ENCODE measurements at regions not wholly inside any gene's neighbourhood (a gene's known extent, or its start where the extent isn't known, plus 50 kb on each side); places are given as distances from the start of the nearest gene placed in this dataset.

DNA sequence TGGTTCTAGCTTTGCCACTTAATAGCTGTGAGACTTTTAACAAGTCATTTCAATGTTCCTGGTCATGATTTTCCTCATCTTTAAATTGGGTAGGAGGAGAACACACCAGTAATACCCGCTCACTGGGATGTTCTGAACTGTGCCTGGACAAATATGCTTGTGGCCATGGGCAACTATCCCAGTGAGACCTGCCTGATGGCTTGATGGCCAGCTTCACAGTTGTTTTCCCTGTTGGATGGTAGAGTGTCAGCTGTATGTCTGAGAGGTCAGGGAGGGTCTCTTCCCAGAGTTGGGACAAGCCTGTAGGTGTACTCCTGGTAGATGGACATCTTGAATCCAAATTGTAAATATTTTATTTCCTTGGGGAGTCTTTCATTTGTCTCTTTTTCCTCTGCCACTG is 92.5 kb upstream of the PFN2 start:
- Mint-ChIP-seq H3K27ac (no peak overlapping the region), H3K4me1 (no peaks in the 10 kb centered on the region), H3K4me3 (no peak overlapping the region), H3K9me3 (ENCODE audit: insufficient read depth) (no peaks in the 10 kb centered on the region), H3K27me3 (peaks cover 22% of the 10 kb centered on the region)
- ChIA-PET CTCF (no interaction called here), POLR2A (no interaction called here)
- H3K4me2 ChIP-seq (replicated peaks; ENCODE audit: low read depth, low read length, poor library complexity, severe bottlenecking): no peak overlapping the region
- no peaks in the 10 kb centered on the region for H3K79me2 ChIP-seq (ENCODE audit: control insufficient read depth, insufficient read depth, low read length)
- WGBS (ENCODE audit: insufficient coverage): 86% methylated on average over 1 of the region's 1 CpG
- no peak overlapping the region for H3K4me3 ChIP-seq (ENCODE audit: control extremely low read depth in 1 of 5, extremely low read depth in 1 of 5, insufficient read depth in 1 of 5, low read depth in 2 of 5, low read length in 4 of 5)
- no peaks in the 10 kb centered on the region for H3K4me1 ChIP-seq (ENCODE audit: control insufficient read depth in 2 of 2, insufficient read depth in 2 of 2, low read length in 2 of 2)
- peaks cover 0 to 1% (median 0%) of the 10 kb centered on the region in 3 donors for H3K9me3 ChIP-seq (ENCODE audit: control extremely low read depth in 1 of 3, control insufficient read depth in 2 of 3, insufficient read depth in 1 of 3, low read length in 2 of 3)
- H3K9ac ChIP-seq (ENCODE audit: low read length): no peak overlapping the region
- TF ChIP-seq, protein P1, sequence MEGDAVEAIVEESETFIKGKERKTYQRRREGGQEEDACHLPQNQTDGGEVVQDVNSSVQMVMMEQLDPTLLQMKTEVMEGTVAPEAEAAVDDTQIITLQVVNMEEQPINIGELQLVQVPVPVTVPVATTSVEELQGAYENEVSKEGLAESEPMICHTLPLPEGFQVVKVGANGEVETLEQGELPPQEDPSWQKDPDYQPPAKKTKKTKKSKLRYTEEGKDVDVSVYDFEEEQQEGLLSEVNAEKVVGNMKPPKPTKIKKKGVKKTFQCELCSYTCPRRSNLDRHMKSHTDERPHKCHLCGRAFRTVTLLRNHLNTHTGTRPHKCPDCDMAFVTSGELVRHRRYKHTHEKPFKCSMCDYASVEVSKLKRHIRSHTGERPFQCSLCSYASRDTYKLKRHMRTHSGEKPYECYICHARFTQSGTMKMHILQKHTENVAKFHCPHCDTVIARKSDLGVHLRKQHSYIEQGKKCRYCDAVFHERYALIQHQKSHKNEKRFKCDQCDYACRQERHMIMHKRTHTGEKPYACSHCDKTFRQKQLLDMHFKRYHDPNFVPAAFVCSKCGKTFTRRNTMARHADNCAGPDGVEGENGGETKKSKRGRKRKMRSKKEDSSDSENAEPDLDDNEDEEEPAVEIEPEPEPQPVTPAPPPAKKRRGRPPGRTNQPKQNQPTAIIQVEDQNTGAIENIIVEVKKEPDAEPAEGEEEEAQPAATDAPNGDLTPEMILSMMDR (IDR thresholded peaks at IDR 0.05): no peak
- no peak for TF ChIP-seq EZH2 (IDR thresholded peaks at IDR 0.05; ENCODE audit: borderline replicate concordance, insufficient read depth, low read depth, low read length, poor library complexity, severe bottlenecking)
- DNase-seq (no peak), ATAC-seq (ENCODE audit: low read depth) (no peak)
- H3K27ac ChIP-seq (ENCODE audit: low read length in 2 of 2): no peak overlapping the region
- H4K20me1 ChIP-seq (ENCODE audit: control insufficient read depth, insufficient read depth, low read length, poor library complexity, severe bottlenecking): no peaks in the 10 kb centered on the region
- no peaks in the 10 kb centered on the region for H3K36me3 ChIP-seq (replicated peaks in 1 of 2; ENCODE audit: control extremely low read depth in 1 of 2, control insufficient read depth in 1 of 2, extremely low read depth in 1 of 2, insufficient read depth in 2 of 2, low read length in 1 of 2)
- intact Hi-C loops (cut with micrococcal nuclease): no loop called here
- no peaks in the 10 kb centered on the region for H3K27me3 ChIP-seq (replicated peaks in 1 of 4; ENCODE audit: control extremely low read depth in 1 of 4, control insufficient read depth in 3 of 4, insufficient read depth in 4 of 4, low read length in 3 of 4)
- no peak overlapping the region for H2AFZ ChIP-seq (ENCODE audit: insufficient read depth, low read depth, low read length, poor library complexity, severe bottlenecking)

DNA sequence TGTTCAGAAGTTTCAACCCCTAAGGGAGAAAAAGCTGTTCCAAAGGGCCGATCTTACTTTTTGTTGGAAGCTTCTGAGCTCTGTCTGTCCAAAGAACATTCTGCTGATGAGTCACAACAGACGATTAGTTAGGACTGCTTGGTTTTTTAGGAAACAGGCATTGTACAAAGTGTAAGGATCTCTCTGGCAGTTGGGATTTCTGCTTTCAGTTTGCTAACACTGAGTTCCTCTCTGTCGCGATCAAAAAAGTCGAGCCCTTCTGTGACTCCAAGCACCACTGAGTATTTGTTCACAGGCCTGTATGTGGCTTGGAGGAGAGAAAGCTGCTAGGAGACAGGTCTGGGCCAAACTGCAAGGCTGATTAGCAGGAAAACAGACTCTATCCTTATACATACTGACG is 91.8 kb upstream of the PFN2 start:
- no peaks in the 10 kb centered on the region for H3K9me3 Mint-ChIP-seq (ENCODE audit: insufficient read depth)
- H3K4me1 Mint-ChIP-seq: no peaks in the 10 kb centered on the region
- ChIA-PET CTCF (no interaction called here), POLR2A (no interaction called here)
- Histone ChIP-seq H2AFZ (ENCODE audit: insufficient read depth, low read depth, low read length, poor library complexity, severe bottlenecking) (no peak overlapping the region), H3K4me3 (ENCODE audit: control extremely low read depth in 1 of 5, extremely low read depth in 1 of 5, insufficient read depth in 1 of 5, low read depth in 2 of 5, low read length in 4 of 5) (no peak overlapping the region), H3K27me3 (replicated peaks in 1 of 4; ENCODE audit: control extremely low read depth in 1 of 4, control insufficient read depth in 3 of 4, insufficient read depth in 4 of 4, low read length in 3 of 4) (no peaks in the 10 kb centered on the region), H3K4me2 (replicated peaks; ENCODE audit: low read depth, low read length, poor library complexity, severe bottlenecking) (no peak overlapping the region), H3K79me2 (ENCODE audit: control insufficient read depth, insufficient read depth, low read length) (no peaks in the 10 kb centered on the region), H4K20me1 (ENCODE audit: control insufficient read depth, insufficient read depth, low read length, poor library complexity, severe bottlenecking) (no peaks in the 10 kb centered on the region), H3K27ac (ENCODE audit: low read length in 2 of 2) (no peak overlapping the region), H3K9ac (ENCODE audit: low read length) (no peak overlapping the region), H3K36me3 (replicated peaks in 1 of 2; ENCODE audit: control extremely low read depth in 1 of 2, control insufficient read depth in 1 of 2, extremely low read depth in 1 of 2, insufficient read depth in 2 of 2, low read length in 1 of 2) (no peaks in the 10 kb centered on the region), H3K9me3 (ENCODE audit: control extremely low read depth in 1 of 3, control insufficient read depth in 2 of 3, insufficient read depth in 1 of 3, low read length in 2 of 3) (peaks cover 0 to 1% (median 0%) of the 10 kb centered on the region in 3 donors), H3K4me1 (ENCODE audit: control insufficient read depth in 2 of 2, insufficient read depth in 2 of 2, low read length in 2 of 2) (no peaks in the 10 kb centered on the region)
- intact Hi-C loops (cut with micrococcal nuclease): no loop called here
- no peak for ATAC-seq (ENCODE audit: low read depth)
- 80% methylated on average over 2 of the region's 6 CpGs for WGBS (ENCODE audit: insufficient coverage)
- peaks cover 16% of the 10 kb centered on the region for H3K27me3 Mint-ChIP-seq
- H3K27ac Mint-ChIP-seq: no peak overlapping the region
- DNase-seq: no peak
- TF ChIP-seq EZH2 (IDR thresholded peaks at IDR 0.05; ENCODE audit: borderline replicate concordance, insufficient read depth, low read depth, low read length, poor library complexity, severe bottlenecking): no peak
- TF ChIP-seq, protein P1 (IDR thresholded peaks at IDR 0.05): no peak
- no peak overlapping the region for H3K4me3 Mint-ChIP-seq
